ENCODE measurements at regions not wholly inside any gene's neighbourhood (a gene's known extent, or its start where the extent isn't known, plus 50 kb on each side); places are given as distances from the start of the nearest gene placed in this dataset.

DNA sequence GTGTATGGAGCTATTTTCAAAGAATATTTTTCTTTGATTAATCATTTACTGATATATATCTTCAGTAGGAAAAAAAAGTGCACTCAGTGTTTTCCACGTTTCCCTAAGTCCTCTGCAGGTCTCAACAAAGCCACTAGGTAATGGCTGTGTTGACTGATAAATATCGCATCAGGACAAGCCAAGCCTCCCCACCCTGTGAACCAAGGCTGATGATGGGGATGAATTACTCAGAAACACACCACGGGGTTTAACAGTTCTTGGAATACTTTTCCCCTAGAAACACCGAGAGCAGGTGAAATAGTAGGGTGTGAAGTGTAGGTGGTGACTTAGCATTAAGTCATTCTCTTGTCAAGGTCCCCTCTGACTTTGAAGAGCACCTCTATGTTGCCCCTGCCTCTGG lies 423.5 kb upstream of the IGFBP3 start:
- DNase-seq (ENCODE audit: low spot score) (no peak), FAIRE-seq (no peak)

DNA sequence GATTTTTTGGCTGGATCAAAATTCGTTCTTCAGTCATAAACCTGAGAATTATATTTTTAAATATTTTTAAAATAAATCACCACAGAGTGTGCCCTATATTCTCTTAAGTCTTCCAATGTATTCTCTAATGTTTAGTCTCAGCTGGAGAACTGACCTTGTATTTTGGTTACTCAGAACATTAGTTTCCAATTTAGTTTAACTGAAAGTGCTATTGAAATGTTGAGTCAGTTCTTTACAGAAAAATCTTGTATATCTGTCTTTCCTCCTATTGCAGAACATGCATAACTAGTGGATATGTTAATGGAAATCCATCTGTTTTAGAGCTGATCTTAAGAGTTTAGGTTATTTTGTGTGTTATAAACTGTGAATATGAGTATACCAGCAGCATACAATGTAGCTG lies 422.7 kb upstream of the IGFBP3 start:
- DNase-seq (ENCODE audit: low spot score) = no peak
- no peak for FAIRE-seq

DNA sequence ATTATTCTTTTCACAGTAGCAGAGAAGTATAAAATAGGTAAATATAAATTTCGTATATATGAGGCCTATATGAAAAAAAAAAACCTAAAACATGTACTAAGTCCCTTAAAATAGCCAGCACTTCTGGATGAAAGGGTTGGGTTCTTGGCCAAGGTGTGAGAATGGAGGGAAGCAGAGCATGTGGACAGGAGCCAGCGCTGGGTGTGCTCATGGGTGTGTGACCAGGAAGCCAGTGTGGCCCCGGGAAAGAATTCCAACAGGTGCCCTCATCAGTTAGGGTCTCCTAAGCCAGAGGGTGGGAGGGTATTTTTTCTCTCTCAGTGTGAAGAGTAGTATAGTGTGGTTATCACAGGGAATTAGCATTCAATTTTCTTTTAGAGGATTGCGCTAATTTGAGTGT lies 401.9 kb upstream of the IGFBP3 start:
- DNase-seq (ENCODE audit: low spot score) (no peak), FAIRE-seq (no peak)

DNA sequence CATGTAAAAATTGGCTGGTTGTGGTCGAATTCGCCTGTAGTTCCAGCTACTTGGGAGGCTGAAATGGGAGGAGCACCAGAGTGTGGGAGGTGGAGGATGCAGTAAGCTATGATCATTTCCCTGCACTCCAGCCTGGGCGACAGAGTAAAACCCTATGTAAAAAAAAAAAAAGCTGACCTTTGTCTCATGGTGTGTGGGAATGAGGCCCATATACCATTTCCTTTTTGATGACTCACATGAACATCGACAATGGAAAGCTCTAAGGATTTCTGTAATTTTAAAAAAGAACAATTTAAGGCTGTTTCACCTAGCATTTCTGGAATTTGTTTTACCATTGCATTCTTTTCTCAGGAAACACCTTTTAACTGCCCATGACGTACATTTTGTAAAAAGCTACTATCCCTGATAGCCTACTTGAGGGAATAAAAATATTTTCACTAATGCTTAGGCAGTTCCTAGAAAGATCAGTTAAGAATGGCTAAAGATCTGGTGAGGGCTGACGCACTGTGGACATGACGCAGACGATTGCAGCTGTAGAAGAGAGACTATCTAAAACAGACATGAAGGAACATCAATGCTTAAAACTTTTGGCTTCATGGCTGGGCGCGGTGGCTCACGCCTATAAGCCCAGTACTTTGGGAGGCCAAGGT lies 400.6 kb upstream of the IGFBP3 start:
- FAIRE-seq (peak; percentile 73), DNase-seq (ENCODE audit: low spot score) (peak; percentile 64)

DNA sequence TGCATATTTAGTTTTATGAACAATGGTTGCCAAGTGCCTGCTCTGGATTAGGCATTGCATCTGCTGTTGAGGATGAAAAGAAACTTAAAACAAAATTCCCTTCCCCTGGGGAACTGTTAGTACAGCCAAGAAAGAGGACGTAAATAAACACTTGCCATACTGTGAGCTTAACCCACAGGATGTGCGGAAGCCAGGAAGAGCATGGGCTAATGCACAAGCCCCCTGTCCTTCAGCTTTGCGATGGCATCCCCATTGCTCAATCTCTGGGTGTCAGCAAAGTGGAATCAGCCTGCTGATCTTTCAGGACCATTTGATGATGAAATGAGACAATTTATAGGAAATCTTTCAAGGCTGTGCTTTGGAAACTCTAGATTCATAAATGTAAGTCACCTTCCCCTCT lies 399.9 kb upstream of the IGFBP3 start:
- FAIRE-seq (no peak), DNase-seq (ENCODE audit: low spot score) (no peak)

DNA sequence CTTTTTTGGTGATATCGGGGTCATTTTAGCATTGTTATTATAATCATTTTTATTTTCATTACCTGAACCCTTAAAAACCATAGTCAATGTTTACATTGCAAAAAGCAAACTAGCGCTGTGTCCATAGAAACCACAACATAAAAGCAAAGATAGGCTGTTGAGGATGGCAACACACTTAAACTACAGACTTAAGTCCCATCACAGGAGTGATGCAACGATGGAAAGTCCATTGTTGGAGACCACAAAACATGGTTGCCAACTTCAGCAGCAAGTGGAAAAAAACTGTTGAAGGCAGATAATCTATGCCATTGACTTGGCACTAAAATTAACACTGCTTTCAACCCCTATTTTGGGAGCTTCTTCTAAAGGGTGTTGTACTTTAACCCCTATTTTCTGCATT lies 398.8 kb upstream of the IGFBP3 start:
- no peak for DNase-seq (ENCODE audit: low spot score)
- FAIRE-seq = no peak

DNA sequence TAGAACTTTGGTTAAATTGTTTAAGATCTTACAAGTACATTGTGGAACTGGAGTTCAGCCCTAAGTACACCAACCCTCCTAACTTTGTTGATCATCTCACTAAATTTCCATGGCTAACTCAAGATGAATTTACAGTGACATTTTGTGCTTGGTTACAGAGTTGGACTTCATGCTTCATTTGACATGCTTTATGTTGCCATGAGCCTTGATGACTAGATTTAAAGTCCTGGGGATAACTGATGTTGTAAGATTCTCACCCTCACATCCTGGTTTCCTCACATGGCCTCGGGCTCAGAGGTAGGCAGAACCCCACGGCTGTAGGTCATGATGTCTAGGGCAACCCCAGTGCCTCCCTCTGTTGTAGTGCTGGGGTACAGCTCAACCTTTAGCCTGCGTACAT lies 397.2 kb upstream of the IGFBP3 start:
- peak; percentile 33 for FAIRE-seq

DNA sequence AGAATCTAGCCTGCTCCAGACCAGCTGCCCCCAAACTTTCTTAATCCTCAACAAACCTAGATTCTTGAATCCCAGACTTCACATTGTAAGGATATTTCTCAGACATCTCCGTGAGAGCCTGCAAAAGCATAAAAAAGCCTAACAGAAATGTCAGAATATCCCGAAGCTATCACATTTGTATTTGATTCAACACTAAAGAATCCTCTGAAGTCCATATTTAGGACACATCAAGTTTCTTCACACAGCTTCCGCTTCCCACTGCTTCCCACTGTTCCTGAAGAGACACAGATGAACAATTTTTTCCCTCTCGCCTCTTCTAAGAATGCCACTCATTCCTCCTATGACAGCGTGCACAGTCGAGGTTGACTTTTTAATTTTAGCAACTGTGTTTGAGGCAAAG lies 396.2 kb upstream of the IGFBP3 start:
- no peak for FAIRE-seq

More for the DNA sequence above, 397.2 kb upstream of the IGFBP3 start:
- peak; percentile 43 for DNase-seq (ENCODE audit: low spot score)

DNA sequence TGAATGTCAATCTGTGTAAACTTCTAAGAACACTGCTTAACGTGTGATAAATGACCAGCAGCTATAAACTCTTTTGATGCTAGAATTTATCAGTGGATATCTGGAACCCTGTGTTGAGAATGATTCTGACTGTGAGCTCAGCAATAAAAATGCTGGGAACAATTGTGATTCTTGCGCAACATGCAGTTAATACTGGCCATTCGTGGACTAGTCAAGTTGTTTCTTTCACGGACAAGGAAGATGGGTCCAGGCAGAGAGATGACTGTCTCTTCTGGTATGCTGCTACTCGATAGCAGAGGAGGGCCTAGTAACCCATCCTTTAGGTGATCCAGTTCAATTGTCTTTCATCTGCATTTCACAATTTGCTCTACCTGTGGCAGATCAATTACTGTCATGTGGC lies 394.8 kb upstream of the IGFBP3 start:
- FAIRE-seq = no peak
- DNase-seq (ENCODE audit: low spot score) = no peak

More for the DNA sequence above, 396.2 kb upstream of the IGFBP3 start:
- DNase-seq (ENCODE audit: low spot score) = no peak

DNA sequence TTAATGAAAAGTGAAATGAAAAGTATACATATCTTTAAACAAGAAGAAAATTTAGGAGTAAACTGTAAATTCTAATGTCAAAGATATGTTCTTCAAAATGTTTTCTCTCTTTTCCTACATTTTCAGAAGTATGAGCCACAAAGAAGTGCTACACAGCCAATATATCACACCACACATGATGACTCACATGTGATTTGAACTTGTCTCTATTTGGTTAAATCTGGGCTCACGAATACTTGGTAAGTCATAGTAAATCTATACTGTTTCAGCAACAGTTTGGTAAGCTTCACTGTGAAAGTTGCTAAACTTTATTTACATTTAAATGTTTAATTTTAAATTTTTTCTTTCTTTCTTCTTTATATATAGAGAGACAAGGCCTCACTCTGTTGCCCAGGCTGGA lies 380.6 kb upstream of the IGFBP3 start:
- peak; percentile 85 for FAIRE-seq
- peak; percentile 21 for DNase-seq (ENCODE audit: low spot score)

DNA sequence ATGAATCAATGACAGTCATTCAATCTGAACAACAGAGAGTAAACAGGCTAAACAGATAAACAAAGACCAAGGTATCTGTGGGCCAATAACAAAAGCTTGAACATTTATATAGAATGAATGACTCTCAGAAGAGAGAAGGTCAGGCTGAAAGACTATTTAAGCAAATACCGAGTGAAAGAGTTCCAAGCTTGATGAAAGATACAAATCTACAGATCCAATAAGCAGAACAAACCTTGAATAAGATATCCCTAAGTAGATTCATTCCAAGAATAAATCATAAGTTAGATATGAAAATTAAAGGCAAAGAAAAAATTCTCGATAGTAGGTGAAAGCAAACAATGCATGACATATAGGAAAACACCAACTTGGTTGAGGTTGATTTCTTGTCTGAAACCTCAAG lies 376.4 kb upstream of the IGFBP3 start:
- no peak for FAIRE-seq

DNA sequence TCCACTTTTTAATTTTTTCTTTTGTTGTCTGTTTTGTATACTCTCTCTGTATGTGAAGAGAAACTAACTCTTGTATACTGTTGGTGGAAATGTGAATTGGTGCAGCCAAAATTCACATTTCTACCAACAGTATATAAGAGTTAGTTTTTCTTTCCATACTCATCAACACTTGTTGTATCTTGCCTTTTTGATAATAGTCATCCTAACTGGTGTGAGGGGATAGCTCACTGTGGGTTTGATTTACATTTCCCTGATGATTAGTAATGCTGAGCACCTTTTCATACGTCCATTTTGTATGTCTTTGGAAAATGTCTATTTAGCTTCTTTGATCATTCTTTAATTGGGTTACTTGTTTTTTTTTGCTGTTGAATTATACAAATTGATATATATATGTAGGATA lies 375.5 kb upstream of the IGFBP3 start:
- no peak for DNase-seq (ENCODE audit: low spot score)
- FAIRE-seq = no peak

More for the DNA sequence above, 376.4 kb upstream of the IGFBP3 start:
- DNase-seq (ENCODE audit: low spot score) = no peak

DNA sequence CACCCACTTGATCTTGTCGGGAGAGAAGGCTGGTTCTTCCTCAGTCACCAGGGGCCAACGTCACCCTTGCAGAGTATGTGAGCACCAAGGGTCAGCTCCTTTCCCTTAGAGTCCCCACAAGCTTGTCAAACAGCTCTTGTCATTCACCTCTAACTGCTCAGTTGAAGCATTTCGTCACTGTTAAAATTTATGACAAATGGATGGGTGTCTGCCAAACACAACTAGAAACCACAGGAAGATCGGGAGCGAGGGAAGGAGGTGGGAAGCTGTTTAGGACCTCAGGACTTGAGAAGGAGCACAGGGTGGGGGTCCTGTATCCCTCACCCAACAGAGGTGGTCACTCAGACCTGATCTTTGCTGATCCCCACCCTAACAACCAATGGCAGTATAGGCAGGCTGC lies 373.3 kb upstream of the IGFBP3 start:
- DNase-seq (ENCODE audit: low spot score) (no peak), FAIRE-seq (no peak)

DNA sequence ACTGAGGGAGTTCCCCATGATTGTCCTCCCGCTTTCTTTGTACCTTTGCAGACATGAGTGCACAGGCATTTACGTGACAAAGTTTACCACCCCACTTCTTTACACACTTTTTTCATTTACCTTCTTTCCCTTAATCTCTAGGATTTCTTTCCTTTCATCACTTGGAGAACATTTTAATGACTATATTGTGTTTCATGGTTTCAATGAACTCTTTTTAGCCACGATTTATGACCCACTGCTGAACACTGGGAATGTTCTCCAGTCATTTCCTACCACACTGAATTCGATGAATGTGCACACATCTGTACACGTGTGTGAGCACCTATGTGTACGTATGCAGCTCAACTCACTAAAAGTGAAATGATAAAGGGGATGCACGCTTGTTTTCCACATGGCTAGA lies 371.7 kb upstream of the IGFBP3 start:
- DNase-seq (ENCODE audit: low spot score) = no peak
- no peak for FAIRE-seq

DNA sequence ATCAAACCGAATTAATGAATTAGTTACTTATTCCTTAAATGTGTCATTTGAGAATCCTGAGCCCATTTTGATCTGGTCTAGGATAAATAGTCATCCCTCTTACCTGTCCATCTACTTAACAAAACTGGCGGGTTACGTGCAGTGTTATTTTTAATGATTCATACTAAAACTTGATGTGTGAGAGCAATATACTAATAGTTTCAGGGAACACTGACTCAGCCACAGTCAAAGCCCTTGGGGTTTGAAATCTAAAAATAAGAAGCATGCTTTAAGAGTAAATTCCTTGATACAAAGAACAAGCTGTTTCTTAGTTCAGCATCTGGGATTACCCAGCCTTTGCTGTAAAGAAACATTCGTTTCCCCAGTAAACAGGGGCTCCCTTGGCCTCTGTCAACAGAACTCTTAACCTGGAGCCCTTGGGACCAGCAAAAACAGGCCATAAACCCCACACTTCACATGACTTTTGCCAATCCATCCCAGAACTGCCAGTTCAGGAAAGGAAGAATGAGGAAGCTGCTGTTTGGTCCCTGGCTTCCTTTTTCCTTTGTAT lies 370.6 kb upstream of the IGFBP3 start:
- DNase-seq (ENCODE audit: low spot score) (peak; percentile 50), FAIRE-seq (no peak)

DNA sequence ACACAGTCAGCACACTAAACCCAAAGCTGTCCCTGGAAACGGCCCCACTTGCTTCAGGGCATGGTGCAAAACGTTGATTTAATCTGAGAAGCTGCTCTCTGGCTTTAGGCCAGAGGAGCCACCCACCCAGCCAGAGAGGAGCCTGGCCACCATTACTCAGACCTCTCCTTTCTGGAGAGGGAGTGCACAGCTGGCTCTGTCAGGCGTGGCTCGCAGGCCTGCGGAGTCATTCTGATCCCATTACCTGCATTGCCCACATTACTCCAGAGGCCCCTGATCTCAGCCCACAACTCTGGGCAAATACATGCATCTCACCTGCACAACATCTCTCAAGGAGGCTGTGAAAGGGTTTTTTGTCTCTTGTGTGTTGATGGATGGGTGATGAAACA lies 370.0 kb upstream of the IGFBP3 start:
- FAIRE-seq (peak; percentile 88), DNase-seq (ENCODE audit: low spot score) (peak; percentile 83)

DNA sequence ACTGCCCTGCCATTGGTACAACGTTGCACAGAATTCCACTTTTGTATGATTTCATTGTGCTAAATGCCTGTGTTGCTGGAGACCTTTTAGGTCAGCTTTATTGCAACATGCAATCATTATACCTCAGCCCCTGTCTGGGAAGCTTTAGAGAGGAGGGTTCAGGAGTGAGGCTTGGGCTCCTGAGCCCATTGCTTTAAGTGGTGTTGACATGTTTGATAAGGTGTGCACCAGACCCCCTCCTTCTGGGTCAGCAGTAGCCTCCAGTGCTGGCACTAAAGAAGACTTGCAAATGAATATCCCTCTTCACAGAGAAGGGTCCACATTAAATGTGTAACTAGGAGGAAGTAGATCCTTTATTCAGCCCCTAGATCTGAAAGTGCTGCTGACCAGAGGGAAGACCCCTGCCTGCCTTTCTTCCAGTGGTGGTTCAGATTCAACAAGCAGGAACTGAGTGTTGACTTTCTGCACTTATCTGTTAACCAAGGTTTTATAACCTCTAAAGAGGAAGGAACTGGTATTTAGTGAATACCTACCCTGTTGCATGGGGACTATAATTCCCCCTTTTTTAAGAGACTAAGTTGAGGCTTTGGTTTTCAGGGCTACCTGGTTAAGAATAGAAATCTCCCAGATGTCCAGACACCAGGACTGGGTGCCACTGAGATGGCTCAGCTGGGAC lies 369.4 kb upstream of the IGFBP3 start:
- DNase-seq (ENCODE audit: low spot score) (no peak), FAIRE-seq (no peak)

DNA sequence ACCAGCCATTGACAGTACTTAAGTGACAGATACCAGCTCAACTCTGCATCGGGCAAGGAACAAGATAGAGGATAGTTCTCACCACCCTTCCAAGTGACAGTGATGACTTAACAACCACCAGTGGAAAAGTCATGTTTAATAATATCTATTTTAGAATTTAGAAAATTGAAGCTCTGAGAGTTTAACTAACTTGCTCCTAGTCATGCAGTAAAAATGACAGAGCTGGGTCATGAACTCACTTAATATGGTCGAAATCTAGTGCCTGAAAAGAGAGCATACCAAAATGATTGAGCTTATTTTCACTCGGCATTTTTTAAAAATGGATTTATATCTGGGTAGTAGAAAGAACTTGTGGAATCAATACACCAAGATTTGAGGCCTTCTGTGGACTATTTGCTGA lies 367.8 kb upstream of the IGFBP3 start:
- FAIRE-seq = no peak

DNA sequence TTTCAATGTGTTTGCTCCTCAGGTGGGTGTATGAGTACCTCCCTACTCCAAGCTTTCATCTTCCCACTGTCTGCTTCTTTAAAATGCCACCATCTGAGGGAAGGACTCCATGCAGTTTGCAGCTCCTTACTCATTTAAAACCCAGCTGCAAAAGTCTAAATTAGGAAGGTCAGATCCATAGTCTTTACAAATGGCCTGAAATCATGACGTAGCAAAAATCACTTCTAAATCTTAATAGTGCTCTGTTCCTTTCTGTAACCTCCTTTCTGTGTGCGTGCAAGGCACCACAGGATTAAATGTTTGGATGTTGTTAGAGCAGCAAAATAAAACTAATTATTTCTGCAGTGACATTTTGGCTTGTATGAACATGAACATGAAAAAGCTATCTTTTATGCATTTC lies 366.9 kb upstream of the IGFBP3 start:
- FAIRE-seq (no peak), DNase-seq (ENCODE audit: low spot score) (no peak)

More for the DNA sequence above, 367.8 kb upstream of the IGFBP3 start:
- DNase-seq (ENCODE audit: low spot score) = no peak

DNA sequence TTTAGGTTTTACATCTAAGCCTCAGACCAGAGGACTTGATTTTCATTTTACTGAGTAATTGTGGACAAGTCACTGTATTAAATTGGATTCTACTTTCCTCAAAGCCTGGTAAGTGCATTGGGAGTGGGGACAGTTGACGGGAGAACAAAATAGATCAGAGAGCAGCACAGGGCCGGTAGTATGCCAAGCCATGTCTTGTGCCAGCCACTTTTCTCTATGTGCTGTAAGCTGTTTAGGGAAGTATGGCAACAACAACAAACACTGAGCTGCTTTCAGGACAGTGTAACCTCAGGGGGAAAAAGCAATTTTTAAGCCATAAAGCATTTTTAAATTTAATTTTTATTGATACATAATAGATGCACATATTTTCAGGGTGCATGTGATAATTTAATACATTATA lies 365.9 kb upstream of the IGFBP3 start:
- FAIRE-seq = no peak
- no peak for DNase-seq (ENCODE audit: low spot score)

DNA sequence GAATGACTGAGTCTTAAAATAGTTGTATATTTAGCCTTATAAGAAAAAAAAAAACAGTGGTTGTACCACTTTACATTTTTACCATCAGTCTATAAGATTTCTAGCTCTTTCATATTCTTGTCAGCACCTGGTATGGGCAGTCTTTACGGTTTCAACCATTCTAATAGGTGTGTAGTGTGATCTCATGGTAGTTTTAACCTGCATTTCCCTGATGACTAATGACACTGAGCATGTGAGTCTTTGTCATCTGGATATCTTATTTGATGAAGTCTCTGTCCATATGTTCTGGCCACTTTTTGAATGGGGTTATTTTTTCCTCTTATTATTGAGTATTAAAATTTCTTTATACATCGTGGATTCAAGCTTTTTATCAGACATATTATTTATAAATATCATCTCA lies 365.3 kb upstream of the IGFBP3 start:
- peak; percentile 27 for DNase-seq (ENCODE audit: low spot score)
- FAIRE-seq = peak; percentile 73

DNA sequence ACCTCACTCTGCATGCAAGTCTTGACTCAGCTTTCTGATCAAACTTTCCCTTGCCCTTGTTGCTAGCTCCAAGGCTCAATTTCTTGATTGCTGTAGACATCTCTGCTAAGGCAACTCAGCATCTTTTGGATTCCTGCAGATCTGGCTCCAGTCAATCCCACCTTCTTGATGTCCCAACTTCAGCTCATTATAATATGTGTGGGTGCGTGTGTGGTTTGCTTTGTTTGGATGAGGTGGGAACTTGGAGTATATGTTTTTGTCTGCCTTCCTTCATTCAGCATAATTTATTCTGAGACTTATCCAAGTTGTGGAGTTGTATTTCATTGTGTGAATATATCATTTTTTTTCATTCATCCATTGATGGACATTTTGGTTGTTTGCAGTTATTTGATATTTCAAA lies 364.8 kb upstream of the IGFBP3 start:
- FAIRE-seq (no peak), DNase-seq (ENCODE audit: low spot score) (no peak)

DNA sequence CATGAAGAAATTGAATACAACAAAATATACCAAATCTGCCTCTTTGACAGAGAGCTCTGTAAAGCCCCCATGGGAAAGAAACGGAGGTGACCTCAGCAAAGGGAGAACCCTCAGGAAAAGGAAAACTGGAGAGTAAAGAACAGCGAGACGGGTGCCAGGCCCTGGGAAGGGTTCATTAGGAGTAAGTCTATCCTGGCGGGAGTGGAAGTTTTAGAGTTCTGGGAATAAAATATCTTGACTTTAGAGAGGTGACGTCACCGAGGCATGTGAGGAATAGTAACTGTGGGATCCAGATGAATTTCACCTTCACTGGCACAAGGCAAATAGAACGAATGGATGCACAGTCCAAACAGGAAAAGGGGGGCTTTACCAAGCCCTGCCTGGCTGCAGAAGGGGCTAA lies 362.8 kb upstream of the IGFBP3 start:
- no peak for FAIRE-seq
- DNase-seq (ENCODE audit: low spot score) = no peak
